ENCODE measurements at regions not wholly inside any gene's neighbourhood (a gene's known extent, or its start where the extent isn't known, plus 50 kb on each side); places are given as distances from the start of the nearest gene placed in this dataset.

GRCh38 chr12:59839514-59839913, 243.7 kb downstream of the SLC16A7 start:
- WGBS (ENCODE audit: insufficient coverage, insufficient read length) = no CpG with 5 or more reads among the region's 1 CpG
- H3K4me3 ChIP-seq (ENCODE audit: low read length) = no peak overlapping the region

GRCh38 chr12:59843260-59843843, 247.5 kb downstream of the SLC16A7 start:
- no peak for DNase-seq (ENCODE audit: low read depth, low spot score)
- WGBS (ENCODE audit: insufficient coverage, insufficient read length) = no CpG with 5 or more reads among the region's 3 CpGs
- H3K4me1 ChIP-seq (ENCODE audit: control insufficient read depth, insufficient read depth, low read length) = no peaks in the 10 kb centered on the region; the same call in 1 of the 2 replicates
- H3K27ac ChIP-seq (ENCODE audit: low read length) = no peak overlapping the region
- no peaks in the 10 kb centered on the region for H3K27me3 ChIP-seq (ENCODE audit: control insufficient read depth, insufficient read depth, low read length)
- H3K9me3 ChIP-seq (ENCODE audit: control insufficient read depth, insufficient read depth, low read length) = no peaks in the 10 kb centered on the region
- H3K4me3 ChIP-seq (ENCODE audit: low read length) = no peak overlapping the region
- no peaks in the 10 kb centered on the region for H3K36me3 ChIP-seq (ENCODE audit: control insufficient read depth, insufficient read depth, low read length)

More at GRCh38 chr12:59839514-59839913, 243.7 kb downstream of the SLC16A7 start:
- Histone ChIP-seq H3K4me1 (ENCODE audit: control insufficient read depth, insufficient read depth, low read length) (no peaks in the 10 kb centered on the region), H3K9me3 (ENCODE audit: control insufficient read depth, insufficient read depth, low read length) (no peaks in the 10 kb centered on the region), H3K27me3 (ENCODE audit: control insufficient read depth, insufficient read depth, low read length) (no peaks in the 10 kb centered on the region), H3K27ac (ENCODE audit: low read length) (no peak overlapping the region), H3K36me3 (ENCODE audit: control insufficient read depth, insufficient read depth, low read length) (no peaks in the 10 kb centered on the region)
- DNase-seq (ENCODE audit: low read depth, low spot score) = no peak

GRCh38 chr12:59844750-59845149, 248.9 kb downstream of the SLC16A7 start:
- DNase-seq (ENCODE audit: low read depth, low spot score) = no peak
- Histone ChIP-seq H3K27me3 (ENCODE audit: control insufficient read depth, insufficient read depth, low read length) (no peaks in the 10 kb centered on the region), H3K4me3 (ENCODE audit: low read length) (no peak overlapping the region), H3K9me3 (ENCODE audit: control insufficient read depth, insufficient read depth, low read length) (no peaks in the 10 kb centered on the region), H3K36me3 (ENCODE audit: control insufficient read depth, insufficient read depth, low read length) (no peaks in the 10 kb centered on the region), H3K4me1 (ENCODE audit: control insufficient read depth, insufficient read depth, low read length) (no peaks in the 10 kb centered on the region; the same call in 1 of the 2 replicates), H3K27ac (ENCODE audit: low read length) (no peak overlapping the region)

GRCh38 chr12:59845293-59845692, 249.5 kb downstream of the SLC16A7 start:
- no CpG with 5 or more reads among the region's 1 CpG for WGBS (ENCODE audit: insufficient coverage, insufficient read length)
- no peak for DNase-seq (ENCODE audit: low read depth, low spot score)
- Histone ChIP-seq H3K27me3 (ENCODE audit: control insufficient read depth, insufficient read depth, low read length) (no peaks in the 10 kb centered on the region), H3K4me3 (ENCODE audit: low read length) (no peak overlapping the region), H3K9me3 (ENCODE audit: control insufficient read depth, insufficient read depth, low read length) (no peaks in the 10 kb centered on the region), H3K4me1 (ENCODE audit: control insufficient read depth, insufficient read depth, low read length) (no peaks in the 10 kb centered on the region; the same call in 1 of the 2 replicates), H3K27ac (ENCODE audit: low read length) (no peak overlapping the region), H3K36me3 (ENCODE audit: control insufficient read depth, insufficient read depth, low read length) (no peaks in the 10 kb centered on the region)

GRCh38 chr12:59847127-59847526, 251.3 kb downstream of the SLC16A7 start:
- no peak for DNase-seq (ENCODE audit: low read depth, low spot score)
- Histone ChIP-seq H3K27ac (ENCODE audit: low read length) (no peak overlapping the region), H3K9me3 (ENCODE audit: control insufficient read depth, insufficient read depth, low read length) (no peaks in the 10 kb centered on the region), H3K36me3 (ENCODE audit: control insufficient read depth, insufficient read depth, low read length) (no peaks in the 10 kb centered on the region), H3K4me1 (ENCODE audit: control insufficient read depth, insufficient read depth, low read length) (no peaks in the 10 kb centered on the region; the same call in 1 of the 2 replicates), H3K4me3 (ENCODE audit: low read length) (no peak overlapping the region), H3K27me3 (ENCODE audit: control insufficient read depth, insufficient read depth, low read length) (no peaks in the 10 kb centered on the region)

- no peaks in the 10 kb centered on the region for H3K27me3 ChIP-seq (ENCODE audit: control insufficient read depth, insufficient read depth, low read length)
Measured at GRCh38 chr12:59850268-59850667, 254.4 kb downstream of the SLC16A7 start.

GRCh38 chr12:59858508-59859170, 262.8 kb downstream of the SLC16A7 start:
- H3K27ac ChIP-seq (ENCODE audit: low read length) = no peak overlapping the region
- no peak for DNase-seq (ENCODE audit: low read depth, low spot score)
- no peak overlapping the region for H3K4me3 ChIP-seq (ENCODE audit: low read length)
- no peaks in the 10 kb centered on the region for H3K36me3 ChIP-seq (ENCODE audit: control insufficient read depth, insufficient read depth, low read length)
- WGBS (ENCODE audit: insufficient coverage, insufficient read length) = no CpG with 5 or more reads among the region's 2 CpGs
- H3K9me3 ChIP-seq (ENCODE audit: control insufficient read depth, insufficient read depth, low read length) = no peaks in the 10 kb centered on the region
- no peaks in the 10 kb centered on the region for H3K4me1 ChIP-seq (ENCODE audit: control insufficient read depth, insufficient read depth, low read length)
- no peaks in the 10 kb centered on the region for H3K27me3 ChIP-seq (ENCODE audit: control insufficient read depth, insufficient read depth, low read length)

More at GRCh38 chr12:59850268-59850667, 254.4 kb downstream of the SLC16A7 start:
- H3K36me3 ChIP-seq (ENCODE audit: control insufficient read depth, insufficient read depth, low read length) = no peaks in the 10 kb centered on the region
- DNase-seq (ENCODE audit: low read depth, low spot score) = no peak
- H3K4me3 ChIP-seq (ENCODE audit: low read length) = no peak overlapping the region
- H3K4me1 ChIP-seq (ENCODE audit: control insufficient read depth, insufficient read depth, low read length) = no peaks in the 10 kb centered on the region; the same call in 1 of the 2 replicates
- WGBS (ENCODE audit: insufficient coverage, insufficient read length) = no CpG with 5 or more reads among the region's 2 CpGs
- H3K9me3 ChIP-seq (ENCODE audit: control insufficient read depth, insufficient read depth, low read length) = no peaks in the 10 kb centered on the region
- H3K27ac ChIP-seq (ENCODE audit: low read length) = no peak overlapping the region

GRCh38 chr12:59859171-59859510, 263.3 kb downstream of the SLC16A7 start:
- Histone ChIP-seq H3K36me3 (ENCODE audit: control insufficient read depth, insufficient read depth, low read length) (no peaks in the 10 kb centered on the region), H3K9me3 (ENCODE audit: control insufficient read depth, insufficient read depth, low read length) (no peaks in the 10 kb centered on the region), H3K27me3 (ENCODE audit: control insufficient read depth, insufficient read depth, low read length) (no peaks in the 10 kb centered on the region), H3K27ac (ENCODE audit: low read length) (no peak overlapping the region), H3K4me1 (ENCODE audit: control insufficient read depth, insufficient read depth, low read length) (no peaks in the 10 kb centered on the region), H3K4me3 (ENCODE audit: low read length) (no peak overlapping the region)
- no peak for DNase-seq (ENCODE audit: low read depth, low spot score)
- no CpG with 5 or more reads among the region's 1 CpG for WGBS (ENCODE audit: insufficient coverage, insufficient read length)

- Histone ChIP-seq H3K4me3 (ENCODE audit: low read length) (no peak overlapping the region), H3K27me3 (ENCODE audit: control insufficient read depth, insufficient read depth, low read length) (no peaks in the 10 kb centered on the region), H3K4me1 (ENCODE audit: control insufficient read depth, insufficient read depth, low read length) (no peaks in the 10 kb centered on the region), H3K27ac (ENCODE audit: low read length) (no peak overlapping the region), H3K36me3 (ENCODE audit: control insufficient read depth, insufficient read depth, low read length) (no peaks in the 10 kb centered on the region), H3K9me3 (ENCODE audit: control insufficient read depth, insufficient read depth, low read length) (no peaks in the 10 kb centered on the region)
- no CpG with 5 or more reads among the region's 3 CpGs for WGBS (ENCODE audit: insufficient coverage, insufficient read length)
- DNase-seq (ENCODE audit: low read depth, low spot score) = no peak
Measured at GRCh38 chr12:59861635-59862034, 265.8 kb downstream of the SLC16A7 start.

- DNase-seq (ENCODE audit: low read depth, low spot score) = no peak
- Histone ChIP-seq H3K9me3 (ENCODE audit: control insufficient read depth, insufficient read depth, low read length) (no peaks in the 10 kb centered on the region), H3K36me3 (ENCODE audit: control insufficient read depth, insufficient read depth, low read length) (no peaks in the 10 kb centered on the region), H3K4me3 (ENCODE audit: low read length) (no peak overlapping the region), H3K4me1 (ENCODE audit: control insufficient read depth, insufficient read depth, low read length) (no peaks in the 10 kb centered on the region), H3K27ac (ENCODE audit: low read length) (no peak overlapping the region), H3K27me3 (ENCODE audit: control insufficient read depth, insufficient read depth, low read length) (no peaks in the 10 kb centered on the region)
- no CpG with 5 or more reads among the region's 1 CpG for WGBS (ENCODE audit: insufficient coverage, insufficient read length)
Measured at GRCh38 chr12:59867055-59867454, 271.2 kb downstream of the SLC16A7 start.

GRCh38 chr12:59867689-59868088, 271.9 kb downstream of the SLC16A7 start:
- WGBS (ENCODE audit: insufficient coverage, insufficient read length) = no CpG with 5 or more reads among the region's 2 CpGs

More at GRCh38 chr12:59867689-59868088, 271.9 kb downstream of the SLC16A7 start:
- Histone ChIP-seq H3K27me3 (ENCODE audit: control insufficient read depth, insufficient read depth, low read length) (no peaks in the 10 kb centered on the region), H3K4me1 (ENCODE audit: control insufficient read depth, insufficient read depth, low read length) (no peaks in the 10 kb centered on the region), H3K9me3 (ENCODE audit: control insufficient read depth, insufficient read depth, low read length) (no peaks in the 10 kb centered on the region), H3K36me3 (ENCODE audit: control insufficient read depth, insufficient read depth, low read length) (no peaks in the 10 kb centered on the region), H3K27ac (ENCODE audit: low read length) (no peak overlapping the region), H3K4me3 (ENCODE audit: low read length) (no peak overlapping the region)
- DNase-seq (ENCODE audit: low read depth, low spot score) = no peak
